DND-41 (cell line): ENCODE measurements at regions not wholly inside any gene's neighbourhood (a gene's known extent, or its start where the extent isn't known, plus 50 kb on each side); places are given as distances from the start of the nearest gene placed in this dataset.

Source experiments
- ATAC-seq: fragments of 200-7000 bp; cut with Tn5 transposase; 3 replicates; pipeline ENCODE4 v1.9.1; 2021; ENCODE audit warnings: low read depth; ENCODE audit not compliant: insufficient read depth
- DNase-seq: peaks from one replicate; pipeline ENCODE4 v3.0.0-alpha.2; 2020
- H2AFZ ChIP-seq: 2 replicates; pipeline ENCODE4 v1.6.0; 2012; ENCODE audit warnings: low read depth, low read length
- H3K27ac ChIP-seq: 2 replicates; pipeline ENCODE4 v1.5.1; 2012; ENCODE audit warnings: low read length, inconsistent platforms
- H3K27me3 ChIP-seq: fragments of 200-600 bp; sonication (generic); 2 replicates; pipeline ENCODE4 v1.6.0; 2012; ENCODE audit warnings: low read length, mild to moderate bottlenecking, inconsistent platforms; ENCODE audit not compliant: insufficient read depth, poor library complexity
- H3K36me3 ChIP-seq: 2 replicates; pipeline ENCODE4 v1.5.1; 2012; ENCODE audit warnings: low read length, inconsistent platforms; ENCODE audit not compliant: insufficient read depth
- H3K4me1 ChIP-seq: 2 replicates; pipeline ENCODE4 v1.5.1; 2012; ENCODE audit warnings: mild to moderate bottlenecking, low read length; ENCODE audit not compliant: insufficient read depth
- H3K4me2 ChIP-seq: 2 replicates; pipeline ENCODE4 v1.6.0; 2012; ENCODE audit warnings: mild to moderate bottlenecking, moderate library complexity, low read length, inconsistent platforms; ENCODE audit not compliant: insufficient read depth
- H3K4me3 ChIP-seq, 2 experiments: fragments of 200-600 bp in 1 of 2; shearing (Covaris generic) in 1 of 2; 2 replicates each; pipeline ENCODE4 v1.5.1; 2012 to 2016; ENCODE audit warnings: inconsistent platforms in 2 of 2, low read length in 2 of 2, mild to moderate bottlenecking in 2 of 2, low read depth in 1 of 2, moderate library complexity in 1 of 2
- H3K79me2 ChIP-seq: 2 replicates; pipeline ENCODE4 v1.6.0; 2012; ENCODE audit warnings: low read length, inconsistent platforms; ENCODE audit not compliant: insufficient read depth
- H3K9ac ChIP-seq: 2 replicates; pipeline ENCODE4 v1.6.0; 2012; ENCODE audit warnings: low read depth, mild to moderate bottlenecking, inconsistent platforms, low read length, moderate library complexity
- H3K9me3 ChIP-seq: 2 replicates; pipeline ENCODE4 v1.5.1; 2012; ENCODE audit warnings: low read length, moderate library complexity, mild to moderate bottlenecking, inconsistent platforms; ENCODE audit not compliant: insufficient read depth, severe bottlenecking
- H4K20me1 ChIP-seq: 2 replicates; pipeline ENCODE4 v1.6.0; 2012; ENCODE audit warnings: low read length; ENCODE audit not compliant: insufficient read depth
- EZH2 ChIP-seq: IDR thresholded peaks from 3 replicates; pipeline ENCODE4 v1.6.1; 2012; ENCODE audit warnings: borderline replicate concordance, low read depth, mild to moderate bottlenecking, moderate library complexity, low read length, inconsistent platforms; ENCODE audit not compliant: severe bottlenecking
- TF ChIP-seq, protein P1 (sequence below): IDR thresholded peaks from 2 replicates; pipeline ENCODE4 v1.5.1; 2012; ENCODE audit warnings: borderline replicate concordance, low read length, moderate library complexity, mild to moderate bottlenecking; ENCODE audit not compliant: poor library complexity, severe bottlenecking; ENCODE audit errors: extremely low read depth

DNA sequence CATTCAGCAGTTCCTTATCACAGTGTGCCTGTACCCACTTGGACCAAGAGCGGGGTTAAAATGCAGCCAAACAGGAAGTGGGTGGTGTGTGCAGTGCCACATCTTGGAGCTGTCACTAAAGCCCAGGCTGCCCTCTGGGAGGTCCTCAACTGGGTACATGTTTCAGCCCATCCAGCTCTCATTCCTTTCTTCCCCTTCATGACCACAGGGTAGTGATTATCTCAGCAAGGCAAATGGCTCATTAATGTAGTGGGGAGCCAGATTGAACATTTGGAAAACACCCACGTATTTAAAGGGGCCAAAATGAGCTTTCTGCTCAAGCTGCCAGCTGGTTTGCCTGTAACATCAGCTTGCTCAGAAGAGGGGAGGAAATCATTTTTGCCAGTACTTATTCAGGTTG, 210.8 kb upstream of the BTG1 start:
- no peaks in the 10 kb centered on the region for H4K20me1 ChIP-seq
- no peak overlapping the region for H3K9ac ChIP-seq
- H2AFZ ChIP-seq: peak overlapping the region; percentile 49; the same call in 1 of the 2 replicates
- ATAC-seq: peak; percentile 49
- peaks cover 2% of the 10 kb centered on the region; the same call in 1 of the 2 replicates for H3K36me3 ChIP-seq
- no peak overlapping the region for H3K4me2 ChIP-seq
- H3K79me2 ChIP-seq: no peaks in the 10 kb centered on the region
- H3K27me3 ChIP-seq: no peaks in the 10 kb centered on the region
- peak; percentile 46 for DNase-seq
- H3K4me3 ChIP-seq: no peak overlapping the region
- peak overlapping the region; percentile 58 for H3K27ac ChIP-seq
- H3K4me1 ChIP-seq: peaks cover 52% of the 10 kb centered on the region
- peaks cover 8% of the 10 kb centered on the region for H3K9me3 ChIP-seq
- TF ChIP-seq, protein P1, sequence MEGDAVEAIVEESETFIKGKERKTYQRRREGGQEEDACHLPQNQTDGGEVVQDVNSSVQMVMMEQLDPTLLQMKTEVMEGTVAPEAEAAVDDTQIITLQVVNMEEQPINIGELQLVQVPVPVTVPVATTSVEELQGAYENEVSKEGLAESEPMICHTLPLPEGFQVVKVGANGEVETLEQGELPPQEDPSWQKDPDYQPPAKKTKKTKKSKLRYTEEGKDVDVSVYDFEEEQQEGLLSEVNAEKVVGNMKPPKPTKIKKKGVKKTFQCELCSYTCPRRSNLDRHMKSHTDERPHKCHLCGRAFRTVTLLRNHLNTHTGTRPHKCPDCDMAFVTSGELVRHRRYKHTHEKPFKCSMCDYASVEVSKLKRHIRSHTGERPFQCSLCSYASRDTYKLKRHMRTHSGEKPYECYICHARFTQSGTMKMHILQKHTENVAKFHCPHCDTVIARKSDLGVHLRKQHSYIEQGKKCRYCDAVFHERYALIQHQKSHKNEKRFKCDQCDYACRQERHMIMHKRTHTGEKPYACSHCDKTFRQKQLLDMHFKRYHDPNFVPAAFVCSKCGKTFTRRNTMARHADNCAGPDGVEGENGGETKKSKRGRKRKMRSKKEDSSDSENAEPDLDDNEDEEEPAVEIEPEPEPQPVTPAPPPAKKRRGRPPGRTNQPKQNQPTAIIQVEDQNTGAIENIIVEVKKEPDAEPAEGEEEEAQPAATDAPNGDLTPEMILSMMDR: no peak
- TF ChIP-seq EZH2: no peak

DNA sequence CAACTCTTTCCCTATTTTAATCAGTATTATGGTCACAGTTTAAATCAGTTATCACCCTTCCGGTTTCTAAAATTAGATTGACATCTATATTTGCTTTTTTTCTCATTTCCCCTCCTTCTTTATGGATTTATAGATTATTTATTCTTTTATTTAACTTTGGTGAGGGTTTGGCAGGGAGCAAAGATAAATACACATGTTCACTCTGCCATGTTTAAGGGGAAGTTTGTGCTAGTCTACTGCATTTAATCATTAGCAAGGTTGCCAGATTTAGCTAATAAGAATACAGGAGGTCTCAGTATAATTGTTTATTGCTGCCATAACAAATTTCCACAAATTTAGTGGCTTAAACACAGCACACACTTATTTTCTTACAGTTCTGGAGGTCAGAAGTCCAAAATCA, 204.0 kb upstream of the BTG1 start:
- no peak overlapping the region for H3K27ac ChIP-seq
- H3K4me1 ChIP-seq: no peaks in the 10 kb centered on the region
- no peak overlapping the region for H3K4me3 ChIP-seq
- TF ChIP-seq, protein P1: no peak
- no peak for TF ChIP-seq EZH2
- ATAC-seq (no peak), DNase-seq (no peak)
- H3K27me3 ChIP-seq: no peaks in the 10 kb centered on the region
- H4K20me1 ChIP-seq: no peaks in the 10 kb centered on the region
- H3K79me2 ChIP-seq: no peaks in the 10 kb centered on the region
- no peaks in the 10 kb centered on the region for H3K9me3 ChIP-seq
- H3K36me3 ChIP-seq: no peaks in the 10 kb centered on the region
- H2AFZ ChIP-seq: no peak overlapping the region
- no peak overlapping the region for H3K9ac ChIP-seq
- no peak overlapping the region for H3K4me2 ChIP-seq

DNA sequence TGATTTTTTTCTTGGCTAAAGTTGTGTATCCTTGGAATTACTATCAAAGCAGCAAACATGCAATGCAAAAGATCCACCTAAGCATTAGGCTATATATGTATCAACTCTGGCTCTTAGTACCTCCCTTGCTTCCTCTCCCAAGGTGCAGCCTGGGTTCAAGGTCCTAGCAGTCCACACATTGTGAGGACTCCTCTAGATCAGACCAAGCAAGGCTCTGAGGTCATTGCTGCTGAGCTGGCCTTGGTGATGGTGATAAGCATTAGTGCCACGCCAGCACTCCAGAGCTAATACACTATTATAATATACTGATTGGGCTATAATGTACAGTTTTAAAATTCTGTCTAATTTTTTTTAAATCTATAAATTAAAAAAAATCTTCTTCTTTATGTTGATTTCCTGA, 196.9 kb upstream of the BTG1 start:
- Histone ChIP-seq H3K27me3 (no peaks in the 10 kb centered on the region), H3K9me3 (no peaks in the 10 kb centered on the region), H3K4me1 (peaks cover 8% of the 10 kb centered on the region), H3K4me3 (no peak overlapping the region), H3K4me2 (no peak overlapping the region), H3K27ac (no peak overlapping the region), H3K9ac (no peak overlapping the region), H3K36me3 (no peaks in the 10 kb centered on the region), H2AFZ (no peak overlapping the region), H4K20me1 (no peaks in the 10 kb centered on the region), H3K79me2 (no peaks in the 10 kb centered on the region)
- TF ChIP-seq EZH2: no peak
- TF ChIP-seq, protein P1: no peak
- DNase-seq (no peak), ATAC-seq (no peak)
